ENCODE measurements at regions not wholly inside any gene's neighbourhood (a gene's known extent, or its start where the extent isn't known, plus 50 kb on each side); places are given as distances from the start of the nearest gene placed in this dataset.
"Not testable (repeated sequence)": the region's sequence is repeated elsewhere in the genome, so short reads cannot be mapped to it uniquely, and the experiment has no call there.

DNA sequence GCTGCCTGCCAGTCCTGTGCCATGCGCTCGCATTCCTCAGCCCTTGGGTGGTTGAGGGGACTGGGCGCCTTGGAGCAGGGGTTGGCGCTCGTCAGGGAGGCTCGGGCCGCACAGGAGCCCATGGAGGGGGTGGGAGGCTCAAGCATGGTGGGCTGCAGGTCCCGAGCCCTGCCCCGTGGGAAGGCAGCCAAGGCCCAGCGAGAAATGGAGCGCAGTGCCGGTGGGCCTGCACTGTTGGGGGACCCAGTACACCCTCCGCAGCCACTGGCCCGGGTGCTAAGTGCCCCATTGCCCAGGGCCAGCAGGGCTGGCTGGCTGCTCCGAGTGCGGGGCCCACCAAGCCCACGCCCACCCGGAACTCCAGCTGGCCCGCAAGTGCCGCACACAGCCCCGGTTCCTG is 390.8 kb upstream of the ANKRD30A start:
- TF ChIP-seq, protein P1, sequence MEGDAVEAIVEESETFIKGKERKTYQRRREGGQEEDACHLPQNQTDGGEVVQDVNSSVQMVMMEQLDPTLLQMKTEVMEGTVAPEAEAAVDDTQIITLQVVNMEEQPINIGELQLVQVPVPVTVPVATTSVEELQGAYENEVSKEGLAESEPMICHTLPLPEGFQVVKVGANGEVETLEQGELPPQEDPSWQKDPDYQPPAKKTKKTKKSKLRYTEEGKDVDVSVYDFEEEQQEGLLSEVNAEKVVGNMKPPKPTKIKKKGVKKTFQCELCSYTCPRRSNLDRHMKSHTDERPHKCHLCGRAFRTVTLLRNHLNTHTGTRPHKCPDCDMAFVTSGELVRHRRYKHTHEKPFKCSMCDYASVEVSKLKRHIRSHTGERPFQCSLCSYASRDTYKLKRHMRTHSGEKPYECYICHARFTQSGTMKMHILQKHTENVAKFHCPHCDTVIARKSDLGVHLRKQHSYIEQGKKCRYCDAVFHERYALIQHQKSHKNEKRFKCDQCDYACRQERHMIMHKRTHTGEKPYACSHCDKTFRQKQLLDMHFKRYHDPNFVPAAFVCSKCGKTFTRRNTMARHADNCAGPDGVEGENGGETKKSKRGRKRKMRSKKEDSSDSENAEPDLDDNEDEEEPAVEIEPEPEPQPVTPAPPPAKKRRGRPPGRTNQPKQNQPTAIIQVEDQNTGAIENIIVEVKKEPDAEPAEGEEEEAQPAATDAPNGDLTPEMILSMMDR (IDR thresholded peaks at IDR 0.05; ENCODE audit: extremely low read depth in 1 of 2, insufficient read depth in 1 of 2, low read depth in 1 of 2, low read length in 2 of 2), result not testable (repeated sequence)
- not testable (repeated sequence) for TF ChIP-seq POLR2AphosphoS5 (IDR thresholded peaks at IDR 0.05; ENCODE audit: insufficient read depth, low read depth, low read length)

All from endothelial cell of umbilical vein (primary cell).